ENCODE measurements at regions not wholly inside any gene's neighbourhood (a gene's known extent, or its start where the extent isn't known, plus 50 kb on each side); places are given as distances from the start of the nearest gene placed in this dataset.

DNA sequence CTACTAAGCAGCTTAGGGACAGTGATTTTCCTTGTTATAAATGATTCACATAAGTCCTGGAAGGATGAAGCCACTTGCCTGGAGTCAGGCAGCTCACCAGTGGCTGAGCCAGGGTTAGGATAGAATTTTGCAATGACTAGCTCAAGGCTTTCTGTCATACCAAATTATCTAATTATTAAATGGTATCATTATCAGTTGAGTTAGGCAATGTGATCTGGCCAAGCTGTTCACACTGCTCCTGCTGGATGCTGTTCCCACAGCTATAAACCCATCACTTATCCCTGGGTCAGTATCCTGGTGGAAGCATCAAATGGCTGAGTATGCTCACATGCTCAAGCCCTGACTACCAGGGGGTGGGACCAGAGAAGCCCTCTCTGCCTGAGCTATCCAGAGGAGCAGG is 235.2 kb downstream of the MTX2 start:
- H3K4me3 ChIP-seq, result no peak overlapping the region
- H3K9me3 ChIP-seq, result no peaks in the 10 kb centered on the region
- H3K4me1 ChIP-seq, result peaks cover 0 to 15% (median 7%) of the 10 kb centered on the region in 4 donors
- no peaks in the 10 kb centered on the region for H3K36me3 ChIP-seq
- no peaks in the 10 kb centered on the region for H3K27me3 ChIP-seq
- TF ChIP-seq, protein P1, sequence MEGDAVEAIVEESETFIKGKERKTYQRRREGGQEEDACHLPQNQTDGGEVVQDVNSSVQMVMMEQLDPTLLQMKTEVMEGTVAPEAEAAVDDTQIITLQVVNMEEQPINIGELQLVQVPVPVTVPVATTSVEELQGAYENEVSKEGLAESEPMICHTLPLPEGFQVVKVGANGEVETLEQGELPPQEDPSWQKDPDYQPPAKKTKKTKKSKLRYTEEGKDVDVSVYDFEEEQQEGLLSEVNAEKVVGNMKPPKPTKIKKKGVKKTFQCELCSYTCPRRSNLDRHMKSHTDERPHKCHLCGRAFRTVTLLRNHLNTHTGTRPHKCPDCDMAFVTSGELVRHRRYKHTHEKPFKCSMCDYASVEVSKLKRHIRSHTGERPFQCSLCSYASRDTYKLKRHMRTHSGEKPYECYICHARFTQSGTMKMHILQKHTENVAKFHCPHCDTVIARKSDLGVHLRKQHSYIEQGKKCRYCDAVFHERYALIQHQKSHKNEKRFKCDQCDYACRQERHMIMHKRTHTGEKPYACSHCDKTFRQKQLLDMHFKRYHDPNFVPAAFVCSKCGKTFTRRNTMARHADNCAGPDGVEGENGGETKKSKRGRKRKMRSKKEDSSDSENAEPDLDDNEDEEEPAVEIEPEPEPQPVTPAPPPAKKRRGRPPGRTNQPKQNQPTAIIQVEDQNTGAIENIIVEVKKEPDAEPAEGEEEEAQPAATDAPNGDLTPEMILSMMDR (IDR thresholded peaks at IDR 0.05), result no peak
- TF ChIP-seq POLR2A (IDR thresholded peaks at IDR 0.05), result no peak
- no peak for TF ChIP-seq EP300 (IDR thresholded peaks at IDR 0.05)
- H3K27ac ChIP-seq, result no peak overlapping the region
- no peak for DNase-seq (ENCODE audit: low spot score in 2 of 2)

DNA sequence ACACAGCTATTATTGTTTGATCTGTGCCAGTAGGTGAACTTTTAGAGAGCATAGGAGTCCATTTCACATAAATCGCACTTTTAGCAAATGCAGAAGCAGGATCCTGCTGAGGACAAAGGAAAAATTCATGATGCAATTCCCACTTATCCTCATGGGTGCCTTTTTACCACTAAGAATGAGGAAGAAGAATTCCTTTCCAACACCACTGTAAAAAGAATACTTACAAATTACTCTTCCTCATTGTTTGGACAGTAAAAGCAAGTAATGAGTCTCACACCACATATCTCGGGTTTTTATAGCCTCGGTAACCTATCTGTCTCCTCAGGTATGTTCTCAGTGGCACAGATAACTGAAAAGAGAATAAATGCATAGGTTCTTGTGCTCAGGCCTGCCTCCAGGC is 238.5 kb downstream of the MTX2 start:
- Histone ChIP-seq H3K27ac (no peak overlapping the region), H3K4me1 (peaks cover 0 to 13% (median 4%) of the 10 kb centered on the region in 4 donors), H3K27me3 (no peaks in the 10 kb centered on the region), H3K9me3 (no peaks in the 10 kb centered on the region), H3K36me3 (no peaks in the 10 kb centered on the region), H3K4me3 (no peak overlapping the region)
- 40 to 51% methylated on average over 3 of the region's 3 CpGs for WGBS, 2 donors
- TF ChIP-seq POLR2A (IDR thresholded peaks at IDR 0.05) (no peak), EP300 (IDR thresholded peaks at IDR 0.05) (peak in 1 of 2 donors; percentile 31)
- TF ChIP-seq, protein P1 (IDR thresholded peaks at IDR 0.05), result no peak
- DNase-seq (ENCODE audit: low spot score in 2 of 2), result no peak

DNA sequence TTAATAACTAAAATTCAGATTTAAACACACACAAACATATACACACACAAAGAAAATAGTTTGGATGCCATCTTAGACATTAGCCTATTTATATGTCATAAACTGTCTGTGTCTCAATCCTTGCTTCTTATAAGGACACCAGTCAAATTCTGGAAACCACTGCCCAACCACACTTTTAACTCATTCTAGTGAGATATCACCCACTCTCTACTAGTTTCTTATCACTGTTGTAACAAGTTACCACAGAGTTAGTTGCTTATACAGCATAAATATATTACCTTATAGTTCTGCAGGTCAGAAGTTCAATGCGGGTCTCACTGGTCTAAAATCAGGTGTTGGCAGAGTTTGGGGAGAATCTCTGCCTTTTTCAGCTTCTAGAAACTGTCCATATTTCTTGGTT is 239.1 kb downstream of the MTX2 start:
- TF ChIP-seq, protein P1 (IDR thresholded peaks at IDR 0.05), result no peak
- TF ChIP-seq POLR2A (IDR thresholded peaks at IDR 0.05) (no peak), EP300 (IDR thresholded peaks at IDR 0.05) (no peak)

DNA sequence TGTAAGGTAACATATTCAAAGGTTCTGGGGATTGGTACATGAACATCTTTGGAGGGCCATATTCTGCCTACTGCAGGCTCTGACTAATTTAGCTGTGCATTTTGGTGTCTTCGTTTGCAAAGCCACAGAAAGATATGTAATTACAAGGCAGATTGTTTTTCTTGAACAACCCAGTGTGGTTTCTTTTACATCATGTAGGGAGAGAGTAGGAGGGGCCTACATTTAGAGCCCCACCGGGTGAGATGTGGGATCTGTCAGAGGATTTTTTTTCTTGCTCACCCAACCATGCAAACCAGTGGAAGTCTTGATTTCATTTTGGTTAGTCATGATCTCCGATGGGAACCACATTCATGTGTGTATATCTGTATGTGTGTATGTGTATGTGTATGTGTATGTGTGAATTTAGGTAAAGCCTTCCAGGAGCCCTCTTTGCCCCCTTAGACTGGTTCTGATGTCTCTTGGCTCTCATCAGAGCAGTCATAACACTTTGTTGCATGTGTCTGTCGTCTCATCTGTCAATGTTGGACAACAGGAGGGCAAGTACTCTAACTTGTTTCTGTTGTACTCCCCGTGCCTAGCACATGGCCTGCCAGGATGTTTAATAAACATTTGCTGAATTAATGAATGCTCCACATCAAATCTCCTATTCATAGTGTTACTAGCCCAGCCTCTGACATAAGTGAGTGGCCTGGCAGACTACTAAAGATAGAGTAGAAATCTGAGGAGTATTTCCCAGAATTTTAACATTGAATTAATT is 239.9 kb downstream of the MTX2 start:
- TF ChIP-seq, protein P1 (IDR thresholded peaks at IDR 0.05), result no peak
- TF ChIP-seq POLR2A (IDR thresholded peaks at IDR 0.05), result no peak
- TF ChIP-seq EP300 (IDR thresholded peaks at IDR 0.05), result no peak
- Histone ChIP-seq H3K4me3 (no peak overlapping the region), H3K27me3 (no peaks in the 10 kb centered on the region), H3K9me3 (no peaks in the 10 kb centered on the region), H3K36me3 (no peaks in the 10 kb centered on the region), H3K4me1 (peaks cover 0 to 13% (median 4%) of the 10 kb centered on the region in 4 donors), H3K27ac (no peak overlapping the region)
- DNase-seq (ENCODE audit: low spot score in 2 of 2), result no peak
- 78 to 79% methylated on average over 5 of the region's 5 CpGs for WGBS, 2 donors

More for the DNA sequence above, 239.1 kb downstream of the MTX2 start:
- H3K4me1 ChIP-seq, result peaks cover 0 to 13% (median 4%) of the 10 kb centered on the region in 4 donors
- no peaks in the 10 kb centered on the region for H3K27me3 ChIP-seq
- no peak for DNase-seq (ENCODE audit: low spot score in 2 of 2)
- H3K27ac ChIP-seq, result no peak overlapping the region
- no peak overlapping the region for H3K4me3 ChIP-seq
- no peaks in the 10 kb centered on the region for H3K9me3 ChIP-seq
- WGBS, 2 donors, result 91 to 97% methylated on average over 1 of the region's 1 CpG
- no peaks in the 10 kb centered on the region for H3K36me3 ChIP-seq

DNA sequence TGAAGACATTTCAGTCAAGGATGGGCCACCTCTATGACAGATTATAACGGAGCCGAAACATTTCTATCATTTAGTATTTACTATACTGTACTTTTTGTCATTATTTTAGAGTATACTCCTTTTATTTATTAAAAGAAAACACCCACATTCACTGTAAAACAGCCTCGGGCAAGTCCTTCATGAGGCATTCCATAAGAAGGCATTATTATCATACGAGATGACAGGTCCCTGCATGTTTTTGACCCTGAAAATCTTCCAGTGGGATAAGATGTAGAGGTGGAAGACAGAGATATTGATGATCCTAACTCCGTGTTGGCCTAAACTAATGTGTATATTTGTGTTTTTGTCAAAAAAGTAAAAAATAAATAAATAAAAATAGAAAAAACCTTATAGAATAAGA is 245.0 kb downstream of the MTX2 start:
- no peak for DNase-seq (ENCODE audit: low spot score in 2 of 2)
- no peaks in the 10 kb centered on the region for H3K9me3 ChIP-seq
- no peak overlapping the region for H3K27ac ChIP-seq
- 76 to 89% methylated on average over 5 of the region's 5 CpGs for WGBS, 2 donors
- peaks cover 0 to 6% (median 2%) of the 10 kb centered on the region in 4 donors for H3K4me1 ChIP-seq
- no peaks in the 10 kb centered on the region for H3K36me3 ChIP-seq
- H3K27me3 ChIP-seq, result no peaks in the 10 kb centered on the region
- TF ChIP-seq, protein P1 (IDR thresholded peaks at IDR 0.05), result no peak
- no peak for TF ChIP-seq EP300 (IDR thresholded peaks at IDR 0.05)
- no peak for TF ChIP-seq POLR2A (IDR thresholded peaks at IDR 0.05)
- no peak overlapping the region for H3K4me3 ChIP-seq
